ENCODE measurements at regions not wholly inside any gene's neighbourhood (a gene's known extent, or its start where the extent isn't known, plus 50 kb on each side); places are given as distances from the start of the nearest gene placed in this dataset.

DNA sequence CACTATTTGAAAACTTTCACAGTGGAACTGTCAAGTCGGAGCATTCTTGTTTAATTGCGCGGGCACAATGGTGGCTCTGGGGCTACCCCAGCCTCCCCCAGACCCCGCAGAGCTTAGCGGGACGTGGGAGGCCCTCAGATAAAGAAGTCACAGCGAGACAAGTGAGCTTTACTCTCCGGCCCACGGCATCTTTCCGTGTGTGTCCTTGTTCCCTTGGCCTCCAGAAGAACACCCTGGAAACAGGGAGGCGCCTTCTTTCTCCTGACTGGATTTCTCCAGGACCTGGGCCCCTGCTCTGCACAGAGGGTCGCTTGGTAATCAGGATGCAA lies 382.8 kb downstream of the RRAGC start:
- H3K4me3 ChIP-seq = peak overlapping the region; percentile 67
- H3K4me1 ChIP-seq (ENCODE audit: insufficient read depth) = peaks cover 18% of the 10 kb centered on the region

More for the DNA sequence above, 382.8 kb downstream of the RRAGC start:
- peak overlapping the region; percentile 91 for H3K4me2 ChIP-seq
- H3F3A ChIP-seq (replicated peaks; ENCODE audit: low read depth) = 0 out of 2 replicates have a peak, but pooled peaks cover 7% of the 10 kb centered on the region
- no peak for DNase-seq (ENCODE audit: low spot score)
- H3K9me2 ChIP-seq (ENCODE audit: insufficient read depth) = no peaks in the 10 kb centered on the region
- H3K79me2 ChIP-seq (replicated peaks; ENCODE audit: insufficient read depth) = no peaks in the 10 kb centered on the region
- Mint-ChIP-seq H3K27ac (peak overlapping the region; percentile 60; the same call in 1 of the 2 replicates), H3K36me3 (ENCODE audit: low read depth) (peaks cover 20% of the 10 kb centered on the region), H3K9me3 (peaks cover 20% of the 10 kb centered on the region), H3K27me3 (ENCODE audit: insufficient read depth, low read depth, poor library complexity) (peaks cover 16% of the 10 kb centered on the region), H3K4me3 (peak overlapping the region; percentile 74), H3K4me1 (peaks cover 27% of the 10 kb centered on the region)
- H2AFZ ChIP-seq = peak overlapping the region; percentile 94
- H4K20me1 ChIP-seq (replicated peaks; ENCODE audit: insufficient read depth) = no peaks in the 10 kb centered on the region
- TF ChIP-seq STAT1 (IDR thresholded peaks at IDR 0.05; ENCODE audit: unreplicated experiment) = no peak
- TF ChIP-seq CTCF (conservative IDR thresholded peaks at IDR 0.05; ENCODE audit: low read depth in 2 of 2) = no peak
- TF ChIP-seq CREB1 (CRISPR knock-in tag; IDR thresholded peaks at IDR 0.05; ENCODE audit: low read depth) = no peak
- TF ChIP-seq, protein P1, sequence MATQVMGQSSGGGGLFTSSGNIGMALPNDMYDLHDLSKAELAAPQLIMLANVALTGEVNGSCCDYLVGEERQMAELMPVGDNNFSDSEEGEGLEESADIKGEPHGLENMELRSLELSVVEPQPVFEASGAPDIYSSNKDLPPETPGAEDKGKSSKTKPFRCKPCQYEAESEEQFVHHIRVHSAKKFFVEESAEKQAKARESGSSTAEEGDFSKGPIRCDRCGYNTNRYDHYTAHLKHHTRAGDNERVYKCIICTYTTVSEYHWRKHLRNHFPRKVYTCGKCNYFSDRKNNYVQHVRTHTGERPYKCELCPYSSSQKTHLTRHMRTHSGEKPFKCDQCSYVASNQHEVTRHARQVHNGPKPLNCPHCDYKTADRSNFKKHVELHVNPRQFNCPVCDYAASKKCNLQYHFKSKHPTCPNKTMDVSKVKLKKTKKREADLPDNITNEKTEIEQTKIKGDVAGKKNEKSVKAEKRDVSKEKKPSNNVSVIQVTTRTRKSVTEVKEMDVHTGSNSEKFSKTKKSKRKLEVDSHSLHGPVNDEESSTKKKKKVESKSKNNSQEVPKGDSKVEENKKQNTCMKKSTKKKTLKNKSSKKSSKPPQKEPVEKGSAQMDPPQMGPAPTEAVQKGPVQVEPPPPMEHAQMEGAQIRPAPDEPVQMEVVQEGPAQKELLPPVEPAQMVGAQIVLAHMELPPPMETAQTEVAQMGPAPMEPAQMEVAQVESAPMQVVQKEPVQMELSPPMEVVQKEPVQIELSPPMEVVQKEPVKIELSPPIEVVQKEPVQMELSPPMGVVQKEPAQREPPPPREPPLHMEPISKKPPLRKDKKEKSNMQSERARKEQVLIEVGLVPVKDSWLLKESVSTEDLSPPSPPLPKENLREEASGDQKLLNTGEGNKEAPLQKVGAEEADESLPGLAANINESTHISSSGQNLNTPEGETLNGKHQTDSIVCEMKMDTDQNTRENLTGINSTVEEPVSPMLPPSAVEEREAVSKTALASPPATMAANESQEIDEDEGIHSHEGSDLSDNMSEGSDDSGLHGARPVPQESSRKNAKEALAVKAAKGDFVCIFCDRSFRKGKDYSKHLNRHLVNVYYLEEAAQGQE (IDR thresholded peaks at IDR 0.05; ENCODE audit: unreplicated experiment) = no peak
- no peak for TF ChIP-seq EZH2 (IDR thresholded peaks at IDR 0.05; ENCODE audit: low read depth, unreplicated experiment)
- no peak for TF ChIP-seq JUNB (IDR thresholded peaks at IDR 0.05; ENCODE audit: unreplicated experiment)
- no peak for TF ChIP-seq EZH2phosphoT487 (IDR thresholded peaks at IDR 0.05; ENCODE audit: unreplicated experiment)
- no peak for TF ChIP-seq ZNF114 (CRISPR knock-in tag; IDR thresholded peaks at IDR 0.05)
- no peak for TF ChIP-seq ZNF331 (CRISPR knock-in tag; IDR thresholded peaks at IDR 0.05; ENCODE audit: low read depth)
- TF ChIP-seq, protein P2, sequence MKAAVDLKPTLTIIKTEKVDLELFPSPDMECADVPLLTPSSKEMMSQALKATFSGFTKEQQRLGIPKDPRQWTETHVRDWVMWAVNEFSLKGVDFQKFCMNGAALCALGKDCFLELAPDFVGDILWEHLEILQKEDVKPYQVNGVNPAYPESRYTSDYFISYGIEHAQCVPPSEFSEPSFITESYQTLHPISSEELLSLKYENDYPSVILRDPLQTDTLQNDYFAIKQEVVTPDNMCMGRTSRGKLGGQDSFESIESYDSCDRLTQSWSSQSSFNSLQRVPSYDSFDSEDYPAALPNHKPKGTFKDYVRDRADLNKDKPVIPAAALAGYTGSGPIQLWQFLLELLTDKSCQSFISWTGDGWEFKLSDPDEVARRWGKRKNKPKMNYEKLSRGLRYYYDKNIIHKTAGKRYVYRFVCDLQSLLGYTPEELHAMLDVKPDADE (IDR thresholded peaks at IDR 0.05) = no peak
- TF ChIP-seq POLR2AphosphoS5 (IDR thresholded peaks at IDR 0.05; ENCODE audit: low read depth) = no peak
- TF ChIP-seq, protein P3, sequence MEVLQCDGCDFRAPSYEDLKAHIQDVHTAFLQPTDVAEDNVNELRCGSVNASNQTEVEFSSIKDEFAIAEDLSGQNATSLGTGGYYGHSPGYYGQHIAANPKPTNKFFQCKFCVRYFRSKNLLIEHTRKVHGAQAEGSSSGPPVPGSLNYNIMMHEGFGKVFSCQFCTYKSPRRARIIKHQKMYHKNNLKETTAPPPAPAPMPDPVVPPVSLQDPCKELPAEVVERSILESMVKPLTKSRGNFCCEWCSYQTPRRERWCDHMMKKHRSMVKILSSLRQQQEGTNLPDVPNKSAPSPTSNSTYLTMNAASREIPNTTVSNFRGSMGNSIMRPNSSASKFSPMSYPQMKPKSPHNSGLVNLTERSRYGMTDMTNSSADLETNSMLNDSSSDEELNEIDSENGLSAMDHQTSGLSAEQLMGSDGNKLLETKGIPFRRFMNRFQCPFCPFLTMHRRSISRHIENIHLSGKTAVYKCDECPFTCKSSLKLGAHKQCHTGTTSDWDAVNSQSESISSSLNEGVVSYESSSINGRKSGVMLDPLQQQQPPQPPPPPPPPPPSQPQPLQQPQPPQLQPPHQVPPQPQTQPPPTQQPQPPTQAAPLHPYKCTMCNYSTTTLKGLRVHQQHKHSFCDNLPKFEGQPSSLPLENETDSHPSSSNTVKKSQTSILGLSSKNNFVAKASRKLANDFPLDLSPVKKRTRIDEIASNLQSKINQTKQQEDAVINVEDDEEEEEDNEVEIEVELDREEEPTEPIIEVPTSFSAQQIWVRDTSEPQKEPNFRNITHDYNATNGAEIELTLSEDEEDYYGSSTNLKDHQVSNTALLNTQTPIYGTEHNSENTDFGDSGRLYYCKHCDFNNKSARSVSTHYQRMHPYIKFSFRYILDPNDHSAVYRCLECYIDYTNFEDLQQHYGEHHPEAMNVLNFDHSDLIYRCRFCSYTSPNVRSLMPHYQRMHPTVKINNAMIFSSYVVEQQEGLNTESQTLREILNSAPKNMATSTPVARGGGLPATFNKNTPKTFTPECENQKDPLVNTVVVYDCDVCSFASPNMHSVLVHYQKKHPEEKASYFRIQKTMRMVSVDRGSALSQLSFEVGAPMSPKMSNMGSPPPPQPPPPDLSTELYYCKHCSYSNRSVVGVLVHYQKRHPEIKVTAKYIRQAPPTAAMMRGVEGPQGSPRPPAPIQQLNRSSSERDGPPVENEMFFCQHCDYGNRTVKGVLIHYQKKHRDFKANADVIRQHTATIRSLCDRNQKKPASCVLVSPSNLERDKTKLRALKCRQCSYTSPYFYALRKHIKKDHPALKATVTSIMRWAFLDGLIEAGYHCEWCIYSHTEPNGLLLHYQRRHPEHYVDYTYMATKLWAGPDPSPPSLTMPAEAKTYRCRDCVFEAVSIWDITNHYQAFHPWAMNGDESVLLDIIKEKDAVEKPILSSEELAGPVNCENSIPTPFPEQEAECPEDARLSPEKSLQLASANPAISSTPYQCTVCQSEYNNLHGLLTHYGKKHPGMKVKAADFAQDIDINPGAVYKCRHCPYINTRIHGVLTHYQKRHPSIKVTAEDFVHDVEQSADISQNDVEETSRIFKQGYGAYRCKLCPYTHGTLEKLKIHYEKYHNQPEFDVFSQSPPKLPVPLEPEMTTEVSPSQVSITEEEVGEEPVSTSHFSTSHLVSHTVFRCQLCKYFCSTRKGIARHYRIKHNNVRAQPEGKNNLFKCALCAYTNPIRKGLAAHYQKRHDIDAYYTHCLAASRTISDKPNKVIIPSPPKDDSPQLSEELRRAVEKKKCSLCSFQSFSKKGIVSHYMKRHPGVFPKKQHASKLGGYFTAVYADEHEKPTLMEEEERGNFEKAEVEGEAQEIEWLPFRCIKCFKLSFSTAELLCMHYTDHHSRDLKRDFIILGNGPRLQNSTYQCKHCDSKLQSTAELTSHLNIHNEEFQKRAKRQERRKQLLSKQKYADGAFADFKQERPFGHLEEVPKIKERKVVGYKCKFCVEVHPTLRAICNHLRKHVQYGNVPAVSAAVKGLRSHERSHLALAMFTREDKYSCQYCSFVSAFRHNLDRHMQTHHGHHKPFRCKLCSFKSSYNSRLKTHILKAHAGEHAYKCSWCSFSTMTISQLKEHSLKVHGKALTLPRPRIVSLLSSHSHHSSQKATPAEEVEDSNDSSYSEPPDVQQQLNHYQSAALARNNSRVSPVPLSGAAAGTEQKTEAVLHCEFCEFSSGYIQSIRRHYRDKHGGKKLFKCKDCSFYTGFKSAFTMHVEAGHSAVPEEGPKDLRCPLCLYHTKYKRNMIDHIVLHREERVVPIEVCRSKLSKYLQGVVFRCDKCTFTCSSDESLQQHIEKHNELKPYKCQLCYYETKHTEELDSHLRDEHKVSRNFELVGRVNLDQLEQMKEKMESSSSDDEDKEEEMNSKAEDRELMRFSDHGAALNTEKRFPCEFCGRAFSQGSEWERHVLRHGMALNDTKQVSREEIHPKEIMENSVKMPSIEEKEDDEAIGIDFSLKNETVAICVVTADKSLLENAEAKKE (CRISPR knock-in tag; IDR thresholded peaks at IDR 0.05) = no peak
- no peak for TF ChIP-seq NANOG (IDR thresholded peaks at IDR 0.05; ENCODE audit: borderline replicate concordance)
- peak; percentile 48 for ATAC-seq
- peaks cover 4% of the 10 kb centered on the region; the same call in 1 of the 2 replicates for H3K36me3 ChIP-seq (ENCODE audit: insufficient read depth)
- H3K27me3 ChIP-seq (ENCODE audit: insufficient read depth) = peaks cover 23% of the 10 kb centered on the region
- H3K27ac ChIP-seq (ENCODE audit: low read depth) = no peak overlapping the region

All from GM23338 (cell line).